ENCODE measurements at regions not wholly inside any gene's neighbourhood (a gene's known extent, or its start where the extent isn't known, plus 50 kb on each side); places are given as distances from the start of the nearest gene placed in this dataset.

DNA sequence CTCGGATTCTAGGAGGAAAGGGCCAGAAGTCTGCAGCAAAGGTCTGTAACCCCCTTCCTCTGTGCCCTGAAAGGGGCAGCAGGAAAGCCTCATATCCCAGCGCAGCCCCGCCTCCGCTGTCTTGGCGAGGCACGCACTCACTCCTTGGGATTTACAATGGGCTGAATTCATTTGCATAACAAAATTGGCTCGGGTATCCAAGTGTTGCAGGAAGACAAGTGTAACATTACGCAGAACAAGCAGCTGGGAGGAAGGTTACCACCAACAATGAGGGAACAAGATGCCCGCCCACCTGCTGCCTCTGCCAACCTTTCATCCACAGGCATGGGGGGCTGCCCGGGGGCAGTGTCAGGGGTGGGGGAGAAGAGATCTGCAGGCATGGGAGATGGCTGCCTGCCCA lies 130.4 kb downstream of the MRM1 start:
- WGBS (ENCODE audit: low lambda C conversion rate, missing lambda C conversion rate): 30% methylated on average over 10 of the region's 10 CpGs

DNA sequence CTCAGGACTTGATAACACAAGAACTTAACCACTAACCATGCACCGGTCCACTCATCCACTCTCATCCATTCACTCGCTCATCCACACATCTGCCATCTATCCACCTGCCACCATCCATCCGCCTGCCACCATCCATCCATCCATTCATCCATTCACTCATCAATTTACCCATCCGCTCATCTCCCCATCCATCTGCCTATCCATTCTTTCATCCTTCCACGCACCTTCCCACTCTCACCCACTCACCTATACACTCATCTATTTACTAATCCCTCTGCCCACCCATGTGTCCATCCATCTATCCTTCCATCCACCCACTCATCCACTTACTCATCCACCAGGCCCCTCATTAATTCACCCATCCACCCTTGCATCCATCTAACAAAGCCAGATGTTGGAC lies 131.0 kb downstream of the MRM1 start:
- H3K4me1 ChIP-seq (ENCODE audit: insufficient read depth): peaks cover 7% of the 10 kb centered on the region
- H3K4me3 ChIP-seq: no peak overlapping the region
- H3K36me3 ChIP-seq (replicated peaks; ENCODE audit: insufficient read depth, low read depth): no peaks in the 10 kb centered on the region
- no peak overlapping the region for H3K27ac ChIP-seq
- H3K9me3 ChIP-seq (ENCODE audit: low read depth): no peaks in the 10 kb centered on the region
- no peaks in the 10 kb centered on the region for H4K20me1 ChIP-seq (ENCODE audit: insufficient read depth, poor library complexity, severe bottlenecking)
- TF ChIP-seq EZH2phosphoT487 (IDR thresholded peaks at IDR 0.05; ENCODE audit: low read depth, severe bottlenecking, unreplicated experiment): no peak
- no peak for TF ChIP-seq EZH2 (IDR thresholded peaks at IDR 0.05; ENCODE audit: borderline replicate concordance)
- TF ChIP-seq, protein P1, sequence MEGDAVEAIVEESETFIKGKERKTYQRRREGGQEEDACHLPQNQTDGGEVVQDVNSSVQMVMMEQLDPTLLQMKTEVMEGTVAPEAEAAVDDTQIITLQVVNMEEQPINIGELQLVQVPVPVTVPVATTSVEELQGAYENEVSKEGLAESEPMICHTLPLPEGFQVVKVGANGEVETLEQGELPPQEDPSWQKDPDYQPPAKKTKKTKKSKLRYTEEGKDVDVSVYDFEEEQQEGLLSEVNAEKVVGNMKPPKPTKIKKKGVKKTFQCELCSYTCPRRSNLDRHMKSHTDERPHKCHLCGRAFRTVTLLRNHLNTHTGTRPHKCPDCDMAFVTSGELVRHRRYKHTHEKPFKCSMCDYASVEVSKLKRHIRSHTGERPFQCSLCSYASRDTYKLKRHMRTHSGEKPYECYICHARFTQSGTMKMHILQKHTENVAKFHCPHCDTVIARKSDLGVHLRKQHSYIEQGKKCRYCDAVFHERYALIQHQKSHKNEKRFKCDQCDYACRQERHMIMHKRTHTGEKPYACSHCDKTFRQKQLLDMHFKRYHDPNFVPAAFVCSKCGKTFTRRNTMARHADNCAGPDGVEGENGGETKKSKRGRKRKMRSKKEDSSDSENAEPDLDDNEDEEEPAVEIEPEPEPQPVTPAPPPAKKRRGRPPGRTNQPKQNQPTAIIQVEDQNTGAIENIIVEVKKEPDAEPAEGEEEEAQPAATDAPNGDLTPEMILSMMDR (IDR thresholded peaks at IDR 0.05; ENCODE audit: poor library complexity): no peak
- H3K27me3 ChIP-seq: peaks cover 55% of the 10 kb centered on the region
- 88% methylated on average over 5 of the region's 5 CpGs for WGBS (ENCODE audit: low lambda C conversion rate, missing lambda C conversion rate)
- no peak overlapping the region for H3K4me2 ChIP-seq
- no peaks in the 10 kb centered on the region for H3K79me2 ChIP-seq
- DNase-seq (ENCODE audit: low spot score): no peak
- H3K9me2 ChIP-seq (replicated peaks; ENCODE audit: insufficient read depth): no peaks in the 10 kb centered on the region
- H2AFZ ChIP-seq: no peak overlapping the region

More for the DNA sequence above, 130.4 kb downstream of the MRM1 start:
- no peak overlapping the region for H3K27ac ChIP-seq
- no peak overlapping the region for H3K4me3 ChIP-seq
- peaks cover 55% of the 10 kb centered on the region for H3K27me3 ChIP-seq
- no peak for DNase-seq (ENCODE audit: low spot score)
- H4K20me1 ChIP-seq (ENCODE audit: insufficient read depth, poor library complexity, severe bottlenecking): no peaks in the 10 kb centered on the region
- no peak overlapping the region for H3K4me2 ChIP-seq
- no peaks in the 10 kb centered on the region for H3K9me3 ChIP-seq (ENCODE audit: low read depth)
- no peaks in the 10 kb centered on the region for H3K36me3 ChIP-seq (replicated peaks; ENCODE audit: insufficient read depth, low read depth)
- TF ChIP-seq EZH2phosphoT487 (IDR thresholded peaks at IDR 0.05; ENCODE audit: low read depth, severe bottlenecking, unreplicated experiment): no peak
- TF ChIP-seq, protein P1 (IDR thresholded peaks at IDR 0.05; ENCODE audit: poor library complexity): no peak
- TF ChIP-seq EZH2 (IDR thresholded peaks at IDR 0.05; ENCODE audit: borderline replicate concordance): no peak
- H3K9me2 ChIP-seq (replicated peaks; ENCODE audit: insufficient read depth): no peaks in the 10 kb centered on the region
- H2AFZ ChIP-seq: no peak overlapping the region
- no peaks in the 10 kb centered on the region for H3K79me2 ChIP-seq
- H3K4me1 ChIP-seq (ENCODE audit: insufficient read depth): peaks cover 7% of the 10 kb centered on the region

DNA sequence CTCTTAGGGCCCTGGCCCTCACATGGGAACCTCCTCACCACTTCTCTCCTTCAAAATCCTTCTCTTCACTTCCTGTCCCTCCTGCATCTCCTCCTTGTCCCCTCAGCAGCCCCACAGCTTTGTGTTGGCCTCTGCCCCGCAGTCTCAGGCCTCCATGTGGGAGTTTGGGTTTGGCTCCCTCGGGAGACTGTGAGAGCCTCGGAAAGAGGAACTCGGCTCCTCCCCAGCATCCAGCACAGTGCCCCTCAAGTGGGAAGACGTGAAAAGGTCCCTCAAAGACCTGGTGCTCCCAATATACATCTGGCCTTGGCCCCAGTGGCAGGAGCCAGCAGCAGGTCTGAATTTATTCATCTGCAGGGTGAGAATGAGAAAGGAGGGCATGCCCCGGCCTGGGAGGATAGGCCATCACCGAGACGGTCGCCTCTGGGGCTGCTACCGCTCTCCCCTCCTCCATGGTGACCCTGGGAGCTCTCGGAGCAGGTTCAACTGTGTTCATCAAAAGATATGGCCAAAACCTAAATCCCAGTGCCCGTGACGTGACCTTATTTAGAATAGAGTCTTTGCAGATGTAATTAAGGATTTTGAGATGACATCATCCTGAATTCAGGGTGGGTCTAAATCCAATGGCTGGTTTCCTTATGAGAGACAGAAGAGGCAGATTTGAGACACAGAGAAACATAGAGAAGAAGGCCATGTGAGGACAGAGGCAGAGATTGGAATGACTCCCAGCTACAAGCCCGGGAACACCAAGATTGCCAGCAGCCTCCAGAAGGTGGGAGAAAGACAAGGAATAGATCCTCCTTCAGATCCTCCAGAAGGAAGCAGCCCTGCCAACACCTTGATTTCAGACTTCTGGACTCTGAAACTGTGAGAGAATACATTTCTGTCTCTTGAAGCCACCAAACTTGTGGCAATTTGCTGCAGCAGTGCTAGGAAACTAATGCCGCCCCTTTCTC lies 135.1 kb downstream of the MRM1 start:
- Histone ChIP-seq H3K4me2 (no peak overlapping the region), H3K9me2 (replicated peaks; ENCODE audit: insufficient read depth) (no peaks in the 10 kb centered on the region), H3K27ac (no peak overlapping the region), H3K27me3 (peaks cover 18% of the 10 kb centered on the region), H3K4me1 (ENCODE audit: insufficient read depth) (no peaks in the 10 kb centered on the region), H3K4me3 (no peak overlapping the region), H3K79me2 (no peaks in the 10 kb centered on the region), H2AFZ (no peak overlapping the region), H3K36me3 (replicated peaks; ENCODE audit: insufficient read depth, low read depth) (no peaks in the 10 kb centered on the region), H3K9me3 (ENCODE audit: low read depth) (no peaks in the 10 kb centered on the region), H4K20me1 (ENCODE audit: insufficient read depth, poor library complexity, severe bottlenecking) (no peaks in the 10 kb centered on the region)
- no peak for DNase-seq (ENCODE audit: low spot score)
- 87% methylated on average over 15 of the region's 15 CpGs for WGBS (ENCODE audit: low lambda C conversion rate, missing lambda C conversion rate)
- TF ChIP-seq, protein P1 (IDR thresholded peaks at IDR 0.05; ENCODE audit: poor library complexity): no peak
- TF ChIP-seq EZH2phosphoT487 (IDR thresholded peaks at IDR 0.05; ENCODE audit: low read depth, severe bottlenecking, unreplicated experiment) (no peak), EZH2 (IDR thresholded peaks at IDR 0.05; ENCODE audit: borderline replicate concordance) (no peak)

All from hepatocyte (in vitro differentiated cells).